ENCODE measurements at regions not wholly inside any gene's neighbourhood (a gene's known extent, or its start where the extent isn't known, plus 50 kb on each side); places are given as distances from the start of the nearest gene placed in this dataset.

DNA sequence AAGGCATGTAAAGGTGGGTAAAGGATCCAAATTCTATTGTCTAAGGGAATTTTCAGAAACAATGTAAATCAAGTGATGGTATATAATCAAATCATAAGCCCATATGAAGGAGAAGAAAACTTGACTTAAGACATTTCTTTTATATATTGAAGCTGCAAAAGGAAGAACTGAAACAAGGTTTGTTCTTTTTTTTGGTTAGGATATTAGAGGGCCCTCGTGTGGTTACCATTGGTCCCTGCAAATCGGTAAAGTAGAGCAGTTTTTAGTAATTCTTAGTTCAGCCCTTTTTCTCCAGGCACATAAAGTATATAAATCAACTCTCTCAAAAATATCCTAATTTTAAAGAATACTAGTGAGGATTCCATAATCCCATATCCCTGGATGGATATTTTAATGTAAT lies 105.6 kb upstream of the STK17B start:
- Histone ChIP-seq H3K27ac (ENCODE audit: low read depth, low read length, poor library complexity, severe bottlenecking) (peak overlapping the region; percentile 79), H3K27me3 (ENCODE audit: insufficient read depth, low read length) (no peaks in the 10 kb centered on the region), H3K4me2 (ENCODE audit: low read length) (0 out of 2 replicates have a peak overlapping the region, but pooled peaks have one; percentile 50), H3K9me3 (ENCODE audit: low read length) (no peaks in the 10 kb centered on the region), H3K9ac (ENCODE audit: low read length) (no peak overlapping the region), H3F3A (ENCODE audit: insufficient read depth, low read length) (peaks cover 19% of the 10 kb centered on the region), H3K36me3 (ENCODE audit: insufficient read depth, low read length) (no peaks in the 10 kb centered on the region), H3K79me2 (ENCODE audit: insufficient read depth, low read length) (no peaks in the 10 kb centered on the region), H3K9me2 (ENCODE audit: low read depth, low read length) (no peaks in the 10 kb centered on the region), H4K20me1 (ENCODE audit: insufficient read depth, low read length) (no peaks in the 10 kb centered on the region), H3K4me1 (ENCODE audit: insufficient read depth, low read length, severe bottlenecking) (peaks cover 50% of the 10 kb centered on the region), H3K4me3 (ENCODE audit: low read depth, low read length, poor library complexity, severe bottlenecking) (no peak overlapping the region), H2AFZ (ENCODE audit: low read length) (no peak overlapping the region)
- TF ChIP-seq, protein P1, sequence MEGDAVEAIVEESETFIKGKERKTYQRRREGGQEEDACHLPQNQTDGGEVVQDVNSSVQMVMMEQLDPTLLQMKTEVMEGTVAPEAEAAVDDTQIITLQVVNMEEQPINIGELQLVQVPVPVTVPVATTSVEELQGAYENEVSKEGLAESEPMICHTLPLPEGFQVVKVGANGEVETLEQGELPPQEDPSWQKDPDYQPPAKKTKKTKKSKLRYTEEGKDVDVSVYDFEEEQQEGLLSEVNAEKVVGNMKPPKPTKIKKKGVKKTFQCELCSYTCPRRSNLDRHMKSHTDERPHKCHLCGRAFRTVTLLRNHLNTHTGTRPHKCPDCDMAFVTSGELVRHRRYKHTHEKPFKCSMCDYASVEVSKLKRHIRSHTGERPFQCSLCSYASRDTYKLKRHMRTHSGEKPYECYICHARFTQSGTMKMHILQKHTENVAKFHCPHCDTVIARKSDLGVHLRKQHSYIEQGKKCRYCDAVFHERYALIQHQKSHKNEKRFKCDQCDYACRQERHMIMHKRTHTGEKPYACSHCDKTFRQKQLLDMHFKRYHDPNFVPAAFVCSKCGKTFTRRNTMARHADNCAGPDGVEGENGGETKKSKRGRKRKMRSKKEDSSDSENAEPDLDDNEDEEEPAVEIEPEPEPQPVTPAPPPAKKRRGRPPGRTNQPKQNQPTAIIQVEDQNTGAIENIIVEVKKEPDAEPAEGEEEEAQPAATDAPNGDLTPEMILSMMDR (IDR thresholded peaks at IDR 0.05; ENCODE audit: low read length), result peak; percentile 82
- TF ChIP-seq EZH2 (IDR thresholded peaks at IDR 0.05; ENCODE audit: borderline replicate concordance, low read length), result no peak

GRCh38 chr2:196278491-196278911 lies 107.1 kb upstream of the STK17B start:
- Histone ChIP-seq H3K4me3 (ENCODE audit: low read depth, low read length, poor library complexity, severe bottlenecking) (no peak overlapping the region), H3K4me2 (ENCODE audit: low read length) (no peak overlapping the region)

DNA sequence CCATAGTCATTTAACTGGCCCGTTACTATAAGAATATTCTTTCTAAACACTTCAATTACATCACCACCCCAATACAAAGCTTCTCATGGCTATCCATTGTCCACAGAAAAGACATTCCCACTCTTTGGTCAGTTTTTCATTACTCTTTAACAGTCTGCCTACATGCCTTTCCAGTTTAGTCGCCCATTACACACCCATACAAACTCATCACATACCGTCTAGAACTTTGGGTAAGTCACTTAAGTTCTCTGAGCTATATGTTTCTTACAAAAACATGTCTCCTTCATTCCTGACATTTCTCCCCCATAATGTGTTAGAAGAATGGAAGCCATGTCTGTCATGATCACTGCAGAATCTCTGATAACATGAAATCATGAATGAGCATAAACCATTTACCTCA lies 108.2 kb upstream of the STK17B start:
- no peak overlapping the region for H3K4me3 ChIP-seq (ENCODE audit: low read depth, low read length, poor library complexity, severe bottlenecking)
- no peaks in the 10 kb centered on the region for H3K79me2 ChIP-seq (ENCODE audit: insufficient read depth, low read length)
- H3K9me3 ChIP-seq (ENCODE audit: low read length), result no peaks in the 10 kb centered on the region
- H3K4me1 ChIP-seq (ENCODE audit: insufficient read depth, low read length, severe bottlenecking), result peaks cover 24% of the 10 kb centered on the region
- H2AFZ ChIP-seq (ENCODE audit: low read length), result no peak overlapping the region
- TF ChIP-seq, protein P1 (IDR thresholded peaks at IDR 0.05; ENCODE audit: low read length), result no peak
- no peak for TF ChIP-seq EZH2 (IDR thresholded peaks at IDR 0.05; ENCODE audit: borderline replicate concordance, low read length)
- H3K9me2 ChIP-seq (ENCODE audit: low read depth, low read length), result no peaks in the 10 kb centered on the region
- no peak overlapping the region for H3K27ac ChIP-seq (ENCODE audit: low read depth, low read length, poor library complexity, severe bottlenecking)
- no peaks in the 10 kb centered on the region for H3K27me3 ChIP-seq (ENCODE audit: insufficient read depth, low read length)
- H3K36me3 ChIP-seq (ENCODE audit: insufficient read depth, low read length), result no peaks in the 10 kb centered on the region
- H4K20me1 ChIP-seq (ENCODE audit: insufficient read depth, low read length), result no peaks in the 10 kb centered on the region
- H3K4me2 ChIP-seq (ENCODE audit: low read length), result no peak overlapping the region
- H3K9ac ChIP-seq (ENCODE audit: low read length), result no peak overlapping the region
- peaks cover 9% of the 10 kb centered on the region; the same call in 1 of the 2 replicates for H3F3A ChIP-seq (ENCODE audit: insufficient read depth, low read length)

More at GRCh38 chr2:196278491-196278911, 107.1 kb upstream of the STK17B start:
- Histone ChIP-seq H3K9ac (ENCODE audit: low read length) (no peak overlapping the region), H3K9me2 (ENCODE audit: low read depth, low read length) (no peaks in the 10 kb centered on the region), H3K79me2 (ENCODE audit: insufficient read depth, low read length) (no peaks in the 10 kb centered on the region), H4K20me1 (ENCODE audit: insufficient read depth, low read length) (no peaks in the 10 kb centered on the region), H3K9me3 (ENCODE audit: low read length) (no peaks in the 10 kb centered on the region), H3K27ac (ENCODE audit: low read depth, low read length, poor library complexity, severe bottlenecking) (no peak overlapping the region), H3K4me1 (ENCODE audit: insufficient read depth, low read length, severe bottlenecking) (peaks cover 35% of the 10 kb centered on the region), H3K27me3 (ENCODE audit: insufficient read depth, low read length) (no peaks in the 10 kb centered on the region), H3K36me3 (ENCODE audit: insufficient read depth, low read length) (no peaks in the 10 kb centered on the region), H3F3A (ENCODE audit: insufficient read depth, low read length) (peaks cover 19% of the 10 kb centered on the region), H2AFZ (ENCODE audit: low read length) (no peak overlapping the region)
- no peak for TF ChIP-seq EZH2 (IDR thresholded peaks at IDR 0.05; ENCODE audit: borderline replicate concordance, low read length)
- TF ChIP-seq, protein P1 (IDR thresholded peaks at IDR 0.05; ENCODE audit: low read length), result no peak

Measured in OCI-LY1 (cell line).